HG03575 (cell line): ENCODE measurements at regions not wholly inside any gene's neighbourhood (a gene's known extent, or its start where the extent isn't known, plus 50 kb on each side); places are given as distances from the start of the nearest gene placed in this dataset.
A peak's percentile ranks its signal among the peaks of the same experiment; 100 is the strongest.
"Not testable (repeated sequence)": the region's sequence is repeated elsewhere in the genome, so short reads cannot be mapped to it uniquely, and the experiment has no call there.

ENCODE experiments used
- ATAC-seq: cut with Tn5 transposase; IDR thresholded peaks from one replicate; pipeline ENCODE4 v1.9.1; 2021; ENCODE audit not compliant: unreplicated experiment, insufficient number of reproducible peaks, low FRiP score; ENCODE audit errors: extremely low read depth

DNA sequence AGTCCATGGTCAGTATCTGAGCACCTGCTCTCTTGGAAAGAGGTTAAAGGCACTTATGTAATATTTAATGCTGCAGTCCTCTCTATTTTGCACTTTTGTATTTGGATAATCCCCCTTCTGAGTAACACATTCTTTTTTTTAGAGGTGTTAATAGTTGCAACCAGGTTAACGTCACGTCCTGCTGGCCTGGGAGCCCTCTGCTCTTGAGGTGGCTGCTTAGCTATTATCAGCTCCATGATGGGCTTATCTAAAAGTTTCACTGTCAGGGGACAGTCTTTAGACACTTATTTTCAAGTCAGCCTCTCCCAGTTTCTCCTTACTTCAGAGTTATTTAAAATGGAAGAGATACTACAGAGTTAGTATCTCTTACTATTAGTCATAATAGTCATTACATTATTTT lies 795.5 kb upstream of the CDH18 start:
- not testable (repeated sequence) for ATAC-seq

GRCh38 chr5:20771338-20771737 lies 783.3 kb upstream of the CDH18 start:
- ATAC-seq, result not testable (repeated sequence)

DNA sequence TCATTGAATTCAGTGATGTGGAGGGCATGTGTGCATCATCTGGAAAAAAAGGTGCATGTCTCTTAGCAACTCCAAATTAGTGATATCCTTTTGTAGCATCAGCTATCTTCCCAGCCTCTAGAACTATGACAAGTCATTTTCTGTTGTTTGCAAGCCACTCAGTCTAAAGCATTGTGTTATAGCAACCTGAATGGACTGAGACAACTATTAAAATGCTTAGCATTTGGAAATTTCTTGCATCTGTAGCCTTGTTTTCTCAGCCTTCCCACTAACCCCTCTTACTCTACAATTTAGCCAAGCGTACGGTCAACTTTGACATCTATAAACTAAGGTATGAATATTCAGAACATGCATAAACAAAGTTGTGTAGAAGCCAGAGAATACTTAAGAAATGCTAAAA lies 777.1 kb upstream of the CDH18 start:
- not testable (repeated sequence) for ATAC-seq

- ATAC-seq, result not testable (repeated sequence)
Measured at GRCh38 chr5:20759459-20759858, 771.5 kb upstream of the CDH18 start.

GRCh38 chr5:20752179-20752578 lies 764.2 kb upstream of the CDH18 start:
- not testable (repeated sequence) for ATAC-seq

- not testable (repeated sequence) for ATAC-seq
Measured at GRCh38 chr5:20735715-20736114, 747.7 kb upstream of the CDH18 start.

DNA sequence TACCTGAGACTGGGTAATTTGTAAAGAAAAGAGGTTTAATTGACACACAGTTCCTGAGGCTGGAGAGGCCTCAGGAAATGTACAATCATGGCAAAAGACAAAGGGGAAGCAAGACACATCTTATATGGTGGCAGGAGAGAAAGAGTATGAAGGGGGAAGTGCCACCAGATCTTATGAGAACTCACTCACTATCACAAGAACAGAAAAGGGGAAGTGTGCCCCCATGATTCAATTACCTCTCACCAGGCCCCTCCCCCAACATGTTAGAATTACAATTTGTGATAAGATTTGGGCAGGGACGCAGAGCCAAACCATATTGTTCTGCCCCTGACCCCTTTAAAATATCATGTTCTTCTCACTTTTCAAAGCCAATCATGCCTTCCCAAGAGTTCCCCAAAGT lies 744.2 kb upstream of the CDH18 start:
- not testable (repeated sequence) for ATAC-seq

GRCh38 chr5:20721286-20721685 lies 733.3 kb upstream of the CDH18 start:
- ATAC-seq, result not testable (repeated sequence)

DNA sequence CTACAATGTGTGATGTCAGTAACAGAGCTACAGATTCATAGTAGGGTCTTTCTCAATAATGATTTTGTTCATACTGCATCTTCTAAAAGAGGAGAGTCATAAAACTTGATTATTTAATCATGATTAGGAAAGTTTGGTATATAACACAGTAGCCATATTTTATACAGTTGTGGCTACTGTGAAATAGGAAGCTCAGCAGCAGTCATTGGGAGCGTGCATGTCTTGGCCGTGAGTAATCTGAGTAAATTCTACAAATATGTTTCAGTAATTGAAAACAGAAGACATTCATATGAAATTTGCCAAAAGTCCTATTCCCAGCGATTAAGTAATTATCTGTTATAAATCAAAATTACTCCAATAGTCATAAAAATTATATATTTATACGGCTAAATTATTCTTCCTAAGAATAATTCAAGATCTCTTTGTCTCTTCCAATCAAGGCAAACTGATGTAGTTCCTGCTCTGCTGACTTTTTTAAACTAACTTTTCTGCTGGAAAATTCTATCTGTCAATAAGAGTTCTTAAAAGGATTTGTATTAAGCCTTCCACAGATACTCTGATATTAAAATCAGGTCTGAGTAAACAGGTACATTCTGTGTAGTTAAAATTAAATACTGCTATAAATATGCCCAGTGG lies 723.6 kb upstream of the CDH18 start:
- ATAC-seq, result not testable (repeated sequence)

GRCh38 chr5:20707634-20708033 lies 719.6 kb upstream of the CDH18 start:
- ATAC-seq, result not testable (repeated sequence)

- ATAC-seq, result no peak
Measured at GRCh38 chr5:20694121-20694520, 706.1 kb upstream of the CDH18 start.

DNA sequence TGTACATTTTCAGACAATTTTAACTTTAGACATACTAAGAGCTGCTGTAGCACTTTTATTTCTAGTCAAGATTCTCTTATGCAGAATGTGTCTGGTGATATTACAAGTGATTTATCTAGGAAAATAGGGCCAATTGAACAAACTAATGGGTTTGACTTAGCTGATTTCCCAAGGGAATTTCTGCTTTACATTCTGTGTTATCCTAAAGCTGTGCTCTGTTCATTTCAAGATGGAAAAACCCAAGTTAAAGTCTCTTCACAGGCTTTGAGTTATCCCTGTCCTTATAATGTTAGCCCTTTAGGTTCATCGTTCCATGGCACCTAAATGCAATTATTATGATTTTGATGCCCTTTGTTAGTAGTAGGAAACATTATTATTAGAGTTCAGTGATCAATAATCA lies 704.9 kb upstream of the CDH18 start:
- no peak for ATAC-seq

GRCh38 chr5:20683241-20683940 lies 695.4 kb upstream of the CDH18 start:
- no peak for ATAC-seq

- no peak for ATAC-seq
Measured at GRCh38 chr5:20680718-20681302, 692.8 kb upstream of the CDH18 start.

- ATAC-seq, result peak; percentile 20
Measured at GRCh38 chr5:20678814-20679298, 690.9 kb upstream of the CDH18 start.

DNA sequence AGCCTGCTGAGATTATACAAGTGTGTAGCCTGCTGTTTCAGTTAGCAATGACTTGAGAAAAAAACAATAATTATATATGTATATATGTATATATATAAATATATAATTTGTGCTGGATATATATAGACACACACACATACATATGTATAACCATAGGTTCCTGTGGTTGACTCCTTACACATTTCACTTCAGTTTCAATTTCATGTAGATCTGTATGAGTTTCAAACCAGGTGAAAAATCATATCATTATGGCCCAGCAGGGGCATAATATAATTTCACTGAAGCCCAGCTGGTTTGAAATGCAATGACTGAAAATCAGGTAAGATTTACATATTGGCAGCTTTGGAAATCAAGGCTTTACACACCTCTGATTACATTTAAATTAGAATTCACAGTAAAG lies 690.4 kb upstream of the CDH18 start:
- peak; percentile 54 for ATAC-seq

DNA sequence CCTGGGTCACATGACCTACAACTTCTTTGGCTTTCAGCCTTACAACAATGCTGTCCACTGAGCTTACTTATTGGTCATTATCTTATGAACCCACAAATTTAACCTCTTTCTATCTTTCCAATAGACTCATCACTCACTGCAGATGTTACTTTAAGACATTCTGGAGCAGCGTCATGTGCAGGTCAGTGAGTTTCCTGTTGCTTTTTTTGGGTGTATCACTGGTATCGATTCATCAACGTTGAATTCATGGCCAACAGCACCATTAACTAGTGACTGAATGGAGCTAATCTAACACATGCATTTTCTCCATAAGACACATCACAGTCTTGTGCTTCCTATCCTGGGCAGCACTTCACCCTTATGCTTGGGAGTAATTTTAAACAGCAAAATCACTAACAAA lies 672.6 kb upstream of the CDH18 start:
- no peak for ATAC-seq

- ATAC-seq, result no peak
Measured at GRCh38 chr5:20656262-20656661, 668.3 kb upstream of the CDH18 start.

- ATAC-seq, result no peak
Measured at GRCh38 chr5:20655211-20655610, 667.2 kb upstream of the CDH18 start.

GRCh38 chr5:20654746-20655145 lies 666.7 kb upstream of the CDH18 start:
- no peak for ATAC-seq
